Mucosa of rectum (tissue), 2 donors: ENCODE measurements at regions not wholly inside any gene's neighbourhood (a gene's known extent, or its start where the extent isn't known, plus 50 kb on each side); places are given as distances from the start of the nearest gene placed in this dataset.
"Not testable (repeated sequence)": the region's sequence is repeated elsewhere in the genome, so short reads cannot be mapped to it uniquely, and the experiment has no call there.

ENCODE experiments used
- H3K27ac ChIP-seq, 2 donors: one replicate each; pipeline ENCODE4 v1.7.0; 2013; ENCODE audit warnings: inconsistent platforms in 2 of 2, low read depth in 2 of 2, low read length in 2 of 2
- H3K27me3 ChIP-seq, 2 donors: one replicate each; pipeline ENCODE4 v1.7.0; 2013; ENCODE audit warnings: low read length in 2 of 2; ENCODE audit not compliant: control insufficient read depth in 2 of 2, insufficient read depth in 2 of 2
- H3K36me3 ChIP-seq, 2 donors: one replicate each; pipeline ENCODE4 v1.7.0; 2013; ENCODE audit warnings: low read length in 2 of 2; ENCODE audit not compliant: control insufficient read depth in 2 of 2, insufficient read depth in 2 of 2
- H3K4me1 ChIP-seq, 2 donors: one replicate each; pipeline ENCODE4 v1.7.0; 2013; ENCODE audit warnings: low read length in 2 of 2, mild to moderate bottlenecking in 1 of 2; ENCODE audit not compliant: control insufficient read depth in 2 of 2, insufficient read depth in 2 of 2
- H3K4me3 ChIP-seq, 2 donors: one replicate each; pipeline ENCODE4 v1.7.0; 2013; ENCODE audit warnings: low read length in 2 of 2
- H3K9ac ChIP-seq, 2 donors: one replicate each; pipeline ENCODE4 v1.7.0; 2013; ENCODE audit warnings: low read length in 2 of 2, low read depth in 1 of 2, mild to moderate bottlenecking in 1 of 2
- H3K9me3 ChIP-seq, 2 donors: one replicate each; pipeline ENCODE4 v1.7.0; 2013; ENCODE audit warnings: low read length in 2 of 2; ENCODE audit not compliant: control insufficient read depth in 2 of 2
- donor health status: healthy.
- donor health status: Normal muscosa, but diverticular disease.

GRCh38 chr11:46208803-46209202 is 68.7 kb upstream of the CREB3L1 start:
- no peaks in the 10 kb centered on the region for H3K9me3 ChIP-seq
- peaks cover 0 to 3% of the 10 kb centered on the region in 2 donors for H3K27me3 ChIP-seq
- H3K36me3 ChIP-seq, result no peaks in the 10 kb centered on the region
- no peak overlapping the region for H3K4me3 ChIP-seq
- peaks cover 0 to 2% of the 10 kb centered on the region in 2 donors for H3K4me1 ChIP-seq
- H3K9ac ChIP-seq, result no peak overlapping the region
- H3K27ac ChIP-seq, result no peak overlapping the region

DNA sequence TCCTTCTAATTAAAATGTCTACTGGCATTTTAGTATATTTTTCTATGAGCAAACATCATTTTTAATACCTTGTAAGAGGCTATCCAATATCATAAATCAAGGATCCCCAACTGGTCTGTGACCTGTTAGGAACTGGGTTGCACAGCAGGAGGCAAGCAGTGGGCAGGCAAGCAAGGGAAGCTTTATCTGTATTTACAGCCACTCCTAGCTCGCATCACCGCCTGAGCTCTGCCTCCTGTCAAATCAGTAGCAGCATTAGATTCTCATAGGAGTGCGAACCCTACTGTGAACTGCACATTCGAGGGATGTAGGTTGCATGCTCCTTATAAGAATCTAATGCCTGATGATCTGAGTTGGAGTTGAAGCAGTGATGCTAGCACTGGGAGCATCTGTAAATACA is 70.2 kb upstream of the CREB3L1 start:
- Histone ChIP-seq H3K27ac (no peak overlapping the region), H3K36me3 (no peaks in the 10 kb centered on the region), H3K9me3 (no peaks in the 10 kb centered on the region), H3K9ac (no peak overlapping the region), H3K27me3 (peaks cover 0 to 3% of the 10 kb centered on the region in 2 donors), H3K4me1 (no peaks in the 10 kb centered on the region), H3K4me3 (no peak overlapping the region)

GRCh38 chr11:46204415-46204814 is 73.0 kb upstream of the CREB3L1 start:
- not testable (repeated sequence) for H3K36me3 ChIP-seq, H3K27ac ChIP-seq, H3K9ac ChIP-seq, H3K27me3 ChIP-seq, H3K4me3 ChIP-seq, H3K4me1 ChIP-seq, H3K9me3 ChIP-seq

GRCh38 chr11:46203746-46204145 is 73.7 kb upstream of the CREB3L1 start:
- peaks cover 0 to 3% of the 10 kb centered on the region in 2 donors for H3K27me3 ChIP-seq
- no peak overlapping the region for H3K27ac ChIP-seq
- no peaks in the 10 kb centered on the region for H3K36me3 ChIP-seq
- no peak overlapping the region for H3K4me3 ChIP-seq
- no peaks in the 10 kb centered on the region for H3K4me1 ChIP-seq
- H3K9ac ChIP-seq, result no peak overlapping the region
- H3K9me3 ChIP-seq, result no peaks in the 10 kb centered on the region

- H3K27me3 ChIP-seq, result peaks cover 0 to 7% of the 10 kb centered on the region in 2 donors
- H3K9me3 ChIP-seq, result no peaks in the 10 kb centered on the region
Observed at GRCh38 chr11:46202696-46203391, 74.6 kb upstream of the CREB3L1 start.

DNA sequence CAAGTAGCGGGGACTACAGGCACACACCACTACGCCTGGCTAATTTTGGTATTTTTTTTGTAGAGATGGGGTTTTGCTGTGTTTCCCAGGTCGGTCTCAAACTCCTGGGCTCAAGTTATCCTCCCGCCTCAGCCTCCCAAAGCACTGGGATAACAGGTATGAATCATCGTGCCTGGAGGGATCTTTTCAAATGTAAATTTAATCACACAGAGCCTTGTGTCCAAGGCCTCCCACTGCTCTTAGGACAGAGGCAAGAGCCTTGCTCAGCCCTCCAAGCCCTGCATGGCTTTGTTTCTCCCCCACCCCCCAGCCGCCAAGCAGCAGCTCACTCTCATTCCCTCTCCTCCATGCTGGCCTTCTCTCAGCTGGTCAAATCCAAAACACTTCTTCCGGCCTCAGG is 75.3 kb upstream of the CREB3L1 start:
- H3K27me3 ChIP-seq, result peaks cover 0 to 7% of the 10 kb centered on the region in 2 donors
- H3K27ac ChIP-seq, result no peak overlapping the region
- no peaks in the 10 kb centered on the region for H3K36me3 ChIP-seq
- no peak overlapping the region for H3K4me3 ChIP-seq
- H3K9ac ChIP-seq, result no peak overlapping the region
- H3K4me1 ChIP-seq, result no peaks in the 10 kb centered on the region
- H3K9me3 ChIP-seq, result no peaks in the 10 kb centered on the region

More at GRCh38 chr11:46202696-46203391, 74.6 kb upstream of the CREB3L1 start:
- Histone ChIP-seq H3K36me3 (no peaks in the 10 kb centered on the region), H3K4me3 (no peak overlapping the region), H3K4me1 (no peaks in the 10 kb centered on the region), H3K27ac (no peak overlapping the region), H3K9ac (no peak overlapping the region)

- Histone ChIP-seq H3K27me3 (peaks cover 0 to 7% of the 10 kb centered on the region in 2 donors), H3K9me3 (no peaks in the 10 kb centered on the region), H3K27ac (no peak overlapping the region), H3K9ac (no peak overlapping the region), H3K36me3 (no peaks in the 10 kb centered on the region), H3K4me3 (no peak overlapping the region), H3K4me1 (no peaks in the 10 kb centered on the region)
Observed at GRCh38 chr11:46200537-46201281, 76.8 kb upstream of the CREB3L1 start.

DNA sequence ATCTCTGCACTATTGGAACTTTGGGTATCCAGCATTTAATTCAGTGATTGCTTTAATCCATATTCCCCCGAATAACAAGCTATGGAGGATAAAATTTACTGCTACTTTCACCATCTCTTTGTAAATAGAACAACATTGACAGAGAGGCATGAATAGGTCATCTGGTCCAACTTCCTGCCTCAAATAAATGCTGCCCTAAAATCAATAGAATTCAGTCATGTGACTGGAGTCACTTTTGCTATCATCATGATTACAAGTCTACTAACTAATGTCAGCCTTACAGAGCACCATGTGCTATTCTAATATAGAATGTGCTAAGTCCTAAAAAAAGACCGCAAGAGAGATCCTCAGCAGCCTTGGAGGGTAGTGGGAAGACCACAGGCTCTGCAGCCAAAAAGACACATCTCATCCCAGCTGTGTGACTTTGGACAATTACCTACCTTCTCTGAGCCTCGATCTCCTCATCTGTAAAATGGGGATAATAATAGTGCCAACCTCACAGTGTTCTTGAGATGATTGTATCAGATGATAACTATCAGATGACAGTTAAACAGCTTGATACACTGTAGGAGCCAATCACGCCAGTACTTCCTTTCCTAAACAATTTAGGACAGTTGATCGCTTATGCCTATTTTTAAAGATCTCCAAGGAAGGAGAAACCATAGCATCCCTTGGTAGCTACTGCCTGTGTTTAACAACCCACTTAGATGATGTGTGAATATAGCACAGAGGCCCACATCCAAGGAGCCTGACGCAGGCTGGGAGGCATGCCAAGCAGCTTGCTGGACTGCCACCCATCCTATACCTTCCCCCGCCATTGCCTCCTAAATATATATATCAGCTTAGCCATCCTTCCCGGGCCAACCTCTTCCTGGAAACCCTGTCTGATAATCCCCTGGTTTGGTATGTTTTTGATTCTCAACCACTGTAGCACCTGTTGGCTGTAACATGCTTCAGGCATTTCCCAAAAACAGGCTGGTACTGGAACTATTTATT is 77.3 kb upstream of the PHF21A start:
- H3K36me3 ChIP-seq, result no peaks in the 10 kb centered on the region
- no peak overlapping the region for H3K9ac ChIP-seq

DNA sequence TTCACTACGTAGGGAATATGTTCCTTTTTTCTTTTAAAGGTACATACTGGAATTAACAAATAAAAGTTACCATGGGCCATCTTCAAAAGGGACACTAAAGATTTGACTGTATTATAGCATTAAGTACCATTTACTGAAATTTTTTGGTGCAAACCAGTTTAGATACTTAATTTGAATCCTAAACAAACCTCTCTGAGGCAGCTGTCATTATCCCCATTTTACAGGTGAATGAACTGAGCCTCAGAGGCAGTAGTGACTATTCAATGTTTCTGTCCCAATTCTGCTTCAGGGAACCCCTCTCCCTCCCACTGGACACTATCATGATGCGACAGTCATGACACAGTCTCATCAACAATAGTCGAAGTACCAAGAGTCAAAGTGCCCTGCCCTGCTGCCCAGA is 76.2 kb upstream of the PHF21A start:
- no peak overlapping the region for H3K9ac ChIP-seq
- peaks cover 0 to 4% of the 10 kb centered on the region in 2 donors for H3K27me3 ChIP-seq
- no peaks in the 10 kb centered on the region for H3K4me1 ChIP-seq
- no peak overlapping the region for H3K4me3 ChIP-seq
- no peaks in the 10 kb centered on the region for H3K36me3 ChIP-seq
- H3K27ac ChIP-seq, result no peak overlapping the region
- H3K9me3 ChIP-seq, result no peaks in the 10 kb centered on the region

More for the DNA sequence above, 77.3 kb upstream of the PHF21A start:
- Histone ChIP-seq H3K4me1 (no peaks in the 10 kb centered on the region), H3K27ac (no peak overlapping the region), H3K27me3 (peaks cover 0 to 4% of the 10 kb centered on the region in 2 donors), H3K9me3 (no peaks in the 10 kb centered on the region), H3K4me3 (no peak overlapping the region)
